ACC112 (cell line): ENCODE measurements at regions not wholly inside any gene's neighbourhood (a gene's known extent, or its start where the extent isn't known, plus 50 kb on each side); places are given as distances from the start of the nearest gene placed in this dataset.

Source experiments
- H2AFZ ChIP-seq: fragments of 200-600 bp; sonication (generic); one replicate; pipeline ENCODE4 v1.6.0; 2017; ENCODE audit warnings: antibody characterized with exemption, low read length; ENCODE audit not compliant: unreplicated experiment
- H3K27ac ChIP-seq: fragments of 200-600 bp; sonication (generic); 2 replicates; pipeline ENCODE4 v1.5.1; 2014; ENCODE audit warnings: low read depth, mild to moderate bottlenecking, antibody characterized with exemption, low read length, moderate library complexity
- H3K27me3 ChIP-seq: fragments of 200-600 bp; sonication (generic); 2 replicates; pipeline ENCODE4 v1.6.1; 2014; ENCODE audit warnings: mild to moderate bottlenecking, antibody characterized with exemption, low read length, moderate library complexity, mixed read lengths; ENCODE audit not compliant: insufficient read depth
- H3K36me3 ChIP-seq: fragments of 200-600 bp; sonication (generic); 2 replicates; pipeline ENCODE4 v1.6.1; 2016; ENCODE audit warnings: mild to moderate bottlenecking, antibody characterized with exemption, low read length, moderate library complexity, mixed read lengths; ENCODE audit not compliant: insufficient read depth
- H3K4me1 ChIP-seq: fragments of 200-600 bp; sonication (generic); one replicate; pipeline ENCODE4 v1.6.1; 2016; ENCODE audit warnings: low read length, mixed read lengths; ENCODE audit not compliant: insufficient read depth, unreplicated experiment, control insufficient read depth
- H3K4me3 ChIP-seq: fragments of 200-600 bp; sonication (generic); 2 replicates; pipeline ENCODE4 v1.5.1; 2014; ENCODE audit warnings: mild to moderate bottlenecking, low read depth, low read length
- H3K79me2 ChIP-seq: fragments of 200-600 bp; sonication (generic); one replicate; pipeline ENCODE4 v1.6.0; 2016; ENCODE audit warnings: low read length; ENCODE audit not compliant: control insufficient read depth, unreplicated experiment, insufficient read depth

- Histone ChIP-seq H3K4me1 (peaks cover 7% of the 10 kb centered on the region), H3K27ac (no peak overlapping the region), H3K4me3 (no peak overlapping the region), H3K27me3 (no peaks in the 10 kb centered on the region), H3K36me3 (no peaks in the 10 kb centered on the region), H2AFZ (no peak overlapping the region), H3K79me2 (no peaks in the 10 kb centered on the region)
These were observed 116.3 kb upstream of the CREB1 start for GRCh38 chr2:207413376-207413907.

DNA sequence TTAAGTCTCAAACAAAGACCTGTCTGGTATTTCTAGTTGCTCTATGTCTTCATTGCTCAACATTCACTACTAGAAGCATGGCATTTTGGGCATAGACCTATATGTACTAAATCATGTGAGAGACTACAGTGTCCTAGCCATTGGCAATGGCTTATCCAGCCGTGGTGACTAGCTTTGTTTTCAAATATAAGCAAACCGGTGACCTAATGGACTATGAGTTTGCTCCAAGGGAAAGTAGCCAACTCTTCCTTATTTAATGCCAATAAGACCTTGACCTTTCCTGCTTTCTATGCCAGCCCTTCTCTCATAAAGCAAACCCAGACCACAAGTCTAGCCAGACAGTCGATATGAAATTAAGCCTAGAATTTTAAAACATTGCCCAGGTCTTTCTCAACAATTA, 113.7 kb upstream of the CREB1 start:
- Histone ChIP-seq H3K36me3 (no peaks in the 10 kb centered on the region), H3K4me1 (no peaks in the 10 kb centered on the region), H3K79me2 (no peaks in the 10 kb centered on the region), H3K27me3 (no peaks in the 10 kb centered on the region), H3K4me3 (no peak overlapping the region), H3K27ac (no peak overlapping the region), H2AFZ (no peak overlapping the region)

DNA sequence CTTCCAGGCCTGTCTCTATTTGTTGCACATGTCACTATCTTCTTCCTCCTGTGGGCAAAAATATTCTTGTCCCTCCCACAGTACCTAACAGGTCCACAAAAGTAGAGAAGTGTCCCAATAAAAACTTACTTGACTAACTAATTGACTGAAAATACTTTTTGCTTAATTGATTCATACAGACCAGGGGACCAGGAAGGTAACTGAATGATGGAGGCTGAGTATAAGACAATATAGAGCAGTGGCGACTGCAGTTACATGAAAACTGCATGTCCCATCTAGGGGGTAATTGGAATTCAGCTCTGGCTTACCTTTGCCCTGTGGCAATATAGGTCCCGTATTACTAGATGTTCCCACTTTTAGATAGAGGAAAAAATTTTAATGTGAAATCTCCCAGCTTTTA, 112.9 kb upstream of the CREB1 start:
- no peaks in the 10 kb centered on the region for H3K4me1 ChIP-seq

DNA sequence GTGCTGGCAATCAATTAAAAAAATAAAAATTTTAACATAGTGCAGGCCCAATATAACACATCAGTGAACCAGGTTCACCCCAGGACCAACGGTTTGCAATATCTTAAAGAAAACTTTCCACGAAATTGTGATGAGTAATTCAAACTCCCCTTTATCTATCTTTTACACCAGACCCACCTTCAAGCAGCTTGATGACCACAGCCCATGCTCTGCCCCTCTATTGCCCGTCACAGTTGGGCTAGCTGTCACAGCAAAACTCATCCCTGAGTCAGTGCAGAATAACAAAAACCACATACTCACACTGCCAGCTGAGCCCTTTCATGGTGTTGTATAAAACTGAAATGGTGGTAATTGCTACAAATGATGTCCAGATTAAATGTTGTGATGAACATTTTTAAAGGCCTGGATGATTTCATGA, 112.5 kb upstream of the CREB1 start:
- Histone ChIP-seq H3K4me3 (no peak overlapping the region), H3K36me3 (no peaks in the 10 kb centered on the region), H3K79me2 (no peaks in the 10 kb centered on the region), H3K27ac (no peak overlapping the region), H3K4me1 (no peaks in the 10 kb centered on the region), H2AFZ (no peak overlapping the region), H3K27me3 (no peaks in the 10 kb centered on the region)

More for the DNA sequence above, 112.9 kb upstream of the CREB1 start:
- no peak overlapping the region for H2AFZ ChIP-seq
- H3K27ac ChIP-seq = no peak overlapping the region
- H3K4me3 ChIP-seq = no peak overlapping the region
- no peaks in the 10 kb centered on the region for H3K79me2 ChIP-seq
- no peaks in the 10 kb centered on the region for H3K27me3 ChIP-seq
- no peaks in the 10 kb centered on the region for H3K36me3 ChIP-seq

GRCh38 chr2:207418419-207418818, 111.3 kb upstream of the CREB1 start:
- Histone ChIP-seq H3K4me3 (no peak overlapping the region), H3K27me3 (no peaks in the 10 kb centered on the region), H3K4me1 (no peaks in the 10 kb centered on the region), H3K27ac (no peak overlapping the region), H2AFZ (no peak overlapping the region), H3K79me2 (no peaks in the 10 kb centered on the region), H3K36me3 (no peaks in the 10 kb centered on the region)

GRCh38 chr2:207419331-207419730, 110.4 kb upstream of the CREB1 start:
- H3K36me3 ChIP-seq = no peaks in the 10 kb centered on the region
- H3K4me1 ChIP-seq = no peaks in the 10 kb centered on the region
- no peaks in the 10 kb centered on the region for H3K79me2 ChIP-seq
- no peak overlapping the region for H3K4me3 ChIP-seq
- H3K27me3 ChIP-seq = no peaks in the 10 kb centered on the region
- H2AFZ ChIP-seq = no peak overlapping the region
- H3K27ac ChIP-seq = no peak overlapping the region

GRCh38 chr2:207421671-207422070, 108.1 kb upstream of the CREB1 start:
- Histone ChIP-seq H3K27ac (no peak overlapping the region), H3K79me2 (no peaks in the 10 kb centered on the region), H3K36me3 (no peaks in the 10 kb centered on the region), H3K4me1 (no peaks in the 10 kb centered on the region), H3K4me3 (no peak overlapping the region), H3K27me3 (no peaks in the 10 kb centered on the region), H2AFZ (no peak overlapping the region)

DNA sequence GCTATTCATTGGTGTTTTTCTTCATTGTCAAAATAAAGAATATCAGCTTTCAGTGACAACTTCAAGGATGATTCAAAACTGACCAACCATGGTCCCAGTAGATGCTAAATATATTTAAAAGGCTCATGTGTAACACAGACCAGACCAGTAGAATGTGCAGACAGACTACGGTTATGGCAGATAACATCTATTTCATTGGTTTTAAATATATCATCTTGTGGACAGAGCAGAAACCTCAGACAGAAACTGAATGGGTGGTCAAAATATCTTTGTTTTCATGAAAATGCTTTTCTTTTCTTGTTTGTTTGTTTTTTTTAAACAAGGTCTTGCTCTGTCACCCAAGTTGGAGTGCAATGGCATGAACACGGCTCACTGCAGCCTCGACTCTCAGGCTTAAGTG, 107.4 kb upstream of the CREB1 start:
- Histone ChIP-seq H3K27me3 (no peaks in the 10 kb centered on the region), H3K4me1 (no peaks in the 10 kb centered on the region), H3K4me3 (no peak overlapping the region), H3K27ac (no peak overlapping the region), H2AFZ (no peak overlapping the region), H3K79me2 (no peaks in the 10 kb centered on the region), H3K36me3 (no peaks in the 10 kb centered on the region)

DNA sequence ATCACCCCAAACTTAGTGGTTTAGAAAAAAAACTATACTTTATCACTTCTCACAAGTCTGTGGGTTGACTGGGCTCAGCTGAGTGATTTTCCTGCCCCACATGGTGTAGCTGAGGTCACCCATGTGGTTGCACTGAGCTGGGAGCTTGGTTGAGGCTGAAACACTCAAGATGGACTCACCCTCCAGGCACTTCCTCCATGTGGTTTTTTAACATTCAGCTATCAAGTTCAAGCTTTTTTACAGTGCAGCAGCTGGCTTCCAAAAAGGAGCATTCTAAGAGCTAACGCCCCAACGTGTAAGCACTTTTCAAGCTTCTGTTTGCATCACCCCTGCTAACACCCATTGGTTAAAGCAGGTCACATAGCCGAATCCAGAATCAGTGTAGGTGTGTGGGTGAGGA, 105.9 kb upstream of the CREB1 start:
- Histone ChIP-seq H3K4me3 (no peak overlapping the region), H3K79me2 (no peaks in the 10 kb centered on the region), H3K27me3 (no peaks in the 10 kb centered on the region), H3K4me1 (no peaks in the 10 kb centered on the region), H3K27ac (no peak overlapping the region), H2AFZ (no peak overlapping the region), H3K36me3 (no peaks in the 10 kb centered on the region)

- no peak overlapping the region for H3K4me3 ChIP-seq
- no peaks in the 10 kb centered on the region for H3K27me3 ChIP-seq
- H3K36me3 ChIP-seq = no peaks in the 10 kb centered on the region
- H3K79me2 ChIP-seq = no peaks in the 10 kb centered on the region
- no peak overlapping the region for H3K27ac ChIP-seq
- no peak overlapping the region for H2AFZ ChIP-seq
- H3K4me1 ChIP-seq = peaks cover 6% of the 10 kb centered on the region
These were observed 101.8 kb upstream of the CREB1 start for GRCh38 chr2:207427986-207428385.

- Histone ChIP-seq H3K79me2 (no peaks in the 10 kb centered on the region), H3K36me3 (no peaks in the 10 kb centered on the region), H2AFZ (no peak overlapping the region), H3K27me3 (no peaks in the 10 kb centered on the region), H3K4me1 (peaks cover 6% of the 10 kb centered on the region), H3K27ac (no peak overlapping the region), H3K4me3 (no peak overlapping the region)
These were observed 101.2 kb upstream of the CREB1 start for GRCh38 chr2:207428573-207428972.
